AG04449 (cell line): ENCODE measurements at regions not wholly inside any gene's neighbourhood (a gene's known extent, or its start where the extent isn't known, plus 50 kb on each side); places are given as distances from the start of the nearest gene placed in this dataset.

Source experiments
- CTCF ChIA-PET: fragments of 350-600 bp; formaldehyde crosslinking; extraction: SDS; loops from one replicate; lab custom pipeline; 2021; ENCODE audit warnings: antibody characterized with exemption; lab: Yijun Ruan, JAX
- POLR2A ChIA-PET: fragments of 400-600, 350-600 bp; formaldehyde crosslinking; extraction: SDS; loops from one replicate; lab custom pipeline; 2020; ENCODE audit warnings: antibody characterized with exemption, inconsistent platforms; lab: Yijun Ruan, JAX
- DNase-seq: peaks from one replicate; pipeline ENCODE4 v3.0.0-alpha.2; 2010; ENCODE audit warnings: low read depth, low spot score
- H3K4me3 ChIP-seq: 2 replicates; pipeline ENCODE4 v1.5.1; 2011; ENCODE audit warnings: low read depth, mild to moderate bottlenecking, control low read depth, low read length
- CTCF ChIP-seq: IDR thresholded peaks from one replicate; pipeline ENCODE4 v1.5.1; 2011; ENCODE audit warnings: mild to moderate bottlenecking, moderate library complexity, low read length, control low read depth, inconsistent platforms; ENCODE audit not compliant: insufficient read depth; ENCODE audit errors: missing control alignments

GRCh38 chr5:60487885-60488442, 212.0 kb downstream of the DEPDC1B start:
- POLR2A ChIA-PET = no interaction called here
- TF ChIP-seq CTCF = no peak
- H3K4me3 ChIP-seq = peak overlapping the region; percentile 37
- no peak for DNase-seq
- CTCF ChIA-PET = interaction anchor here (0.9 kb wide), 1 partner anchor 8 kb away, joined by 3 read pairs; no protein-coding TSS in a partner anchor

- DNase-seq = no peak
- H3K4me3 ChIP-seq = no peak overlapping the region
- no peak for TF ChIP-seq CTCF
- POLR2A ChIA-PET = no interaction called here
- CTCF ChIA-PET = interaction anchor here (0.9 kb wide), 1 partner anchor 9 kb away, joined by 3 read pairs; no protein-coding TSS in a partner anchor
These were observed 212.5 kb downstream of the DEPDC1B start for GRCh38 chr5:60487476-60487875.

- CTCF ChIA-PET = no interaction called here
- POLR2A ChIA-PET = no interaction called here
- H3K4me3 ChIP-seq = no peak overlapping the region
These were observed 214.6 kb downstream of the DEPDC1B start for GRCh38 chr5:60485361-60485760.

GRCh38 chr5:60483050-60483449, 216.9 kb downstream of the DEPDC1B start:
- H3K4me3 ChIP-seq = no peak overlapping the region
- POLR2A ChIA-PET = no interaction called here
- DNase-seq = no peak
- TF ChIP-seq CTCF = no peak
- CTCF ChIA-PET = no interaction called here

More at GRCh38 chr5:60485361-60485760, 214.6 kb downstream of the DEPDC1B start:
- no peak for TF ChIP-seq CTCF
- no peak for DNase-seq

GRCh38 chr5:60482301-60482700, 217.7 kb downstream of the DEPDC1B start:
- POLR2A ChIA-PET = no interaction called here
- no peak for DNase-seq
- no peak overlapping the region for H3K4me3 ChIP-seq
- CTCF ChIA-PET = no interaction called here
- TF ChIP-seq CTCF = no peak

- no peak for DNase-seq
- CTCF ChIA-PET = no interaction called here
- TF ChIP-seq CTCF = no peak
- H3K4me3 ChIP-seq = no peak overlapping the region
- POLR2A ChIA-PET = no interaction called here
These were observed 220.4 kb downstream of the DEPDC1B start for GRCh38 chr5:60479542-60479941.
